LoVo (cell line): ENCODE measurements at regions not wholly inside any gene's neighbourhood (a gene's known extent, or its start where the extent isn't known, plus 50 kb on each side); places are given as distances from the start of the nearest gene placed in this dataset.

Experiments
- DNase-seq: peaks from one replicate; pipeline ENCODE4 v3.0.0-alpha.2; 2016; ENCODE audit warnings: low spot score

DNA sequence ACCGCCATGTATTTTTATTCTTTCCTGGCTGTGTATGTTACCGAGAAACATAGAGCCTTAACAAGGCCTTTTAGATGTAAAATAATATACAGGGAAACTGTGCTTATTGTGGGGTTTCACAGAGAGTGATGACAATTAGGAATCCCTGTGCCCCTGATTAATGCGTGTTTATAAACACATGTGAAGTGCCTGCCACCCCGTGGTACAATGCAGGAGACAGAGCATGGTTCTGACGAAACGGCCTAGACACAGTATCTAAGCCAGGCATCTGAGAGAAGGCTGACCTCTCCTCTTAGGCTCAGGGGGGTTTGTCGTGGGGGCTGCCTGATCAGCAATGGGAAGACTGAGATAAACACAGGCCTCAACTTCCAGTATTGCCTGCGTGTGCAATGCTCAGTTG is 200.0 kb downstream of the AJAP1 start:
- no peak for DNase-seq

DNA sequence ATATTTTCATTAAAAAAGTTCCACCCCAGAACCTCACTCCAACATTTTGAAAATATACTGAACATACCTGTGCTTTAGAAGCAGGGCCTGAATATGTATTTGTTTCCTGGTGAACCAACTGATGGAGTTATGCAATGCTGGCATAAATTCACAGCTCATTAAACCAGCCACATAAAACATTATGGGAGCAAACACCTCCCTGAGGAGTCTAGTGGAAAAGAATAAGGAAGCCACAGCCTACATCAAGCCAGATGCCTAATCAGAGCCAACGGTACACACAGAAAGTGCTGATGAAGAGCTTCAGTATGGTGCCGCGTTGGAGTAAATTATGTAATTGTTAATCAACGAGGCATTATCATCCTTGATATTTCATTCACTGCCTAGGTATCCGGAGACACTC is 199.5 kb downstream of the AJAP1 start:
- DNase-seq: no peak

DNA sequence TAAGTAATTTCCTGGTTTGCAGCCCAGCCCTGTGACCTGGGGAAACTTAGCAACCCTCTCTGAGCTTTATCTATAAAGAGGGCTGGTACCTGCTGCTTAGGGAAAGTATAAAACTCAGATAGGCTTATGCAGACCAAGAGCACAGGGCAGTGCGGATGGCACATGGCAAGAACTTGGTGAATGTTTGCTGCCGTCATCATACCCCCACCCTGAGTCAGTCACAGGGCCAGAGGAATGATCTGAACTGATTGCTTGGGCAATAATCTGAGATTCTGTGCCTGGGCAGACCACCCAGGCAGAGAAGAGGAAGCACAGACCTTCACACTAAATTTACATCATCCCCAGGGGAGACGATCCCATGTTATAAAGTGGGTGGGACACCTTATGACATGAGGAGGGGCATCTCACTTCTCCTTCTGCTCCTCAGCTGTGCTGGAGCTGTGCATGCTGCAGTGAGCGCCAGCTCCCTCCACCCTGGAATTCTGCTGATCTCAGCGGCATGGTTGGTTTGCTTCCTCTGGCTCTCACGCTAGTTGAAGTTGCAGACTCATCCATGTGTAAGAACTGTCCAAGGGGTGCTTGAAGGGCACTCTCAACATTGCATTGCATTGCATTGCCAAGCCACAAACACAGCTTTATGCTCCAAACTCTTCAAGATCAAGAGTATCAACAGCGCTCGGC is 197.1 kb downstream of the AJAP1 start:
- no peak for DNase-seq

DNA sequence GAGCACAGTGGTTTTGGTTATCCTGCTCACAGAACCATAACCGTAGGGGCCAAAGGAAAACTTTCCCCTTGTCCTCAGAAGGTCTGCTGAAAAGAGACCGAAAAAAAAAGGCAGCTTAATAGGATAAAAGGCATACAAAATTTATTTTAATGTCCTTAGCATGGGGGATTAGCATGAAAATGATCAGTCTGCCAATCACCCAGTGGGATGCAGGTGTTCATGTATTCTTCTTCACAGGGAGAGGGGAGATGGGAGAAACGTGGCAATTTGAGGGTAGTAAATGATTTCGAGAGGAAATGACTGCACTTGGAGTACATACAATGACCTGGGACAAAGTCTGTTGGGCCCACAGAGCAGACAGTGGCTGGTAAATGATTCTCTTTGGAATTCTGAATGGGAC is 194.0 kb downstream of the AJAP1 start:
- no peak for DNase-seq

DNA sequence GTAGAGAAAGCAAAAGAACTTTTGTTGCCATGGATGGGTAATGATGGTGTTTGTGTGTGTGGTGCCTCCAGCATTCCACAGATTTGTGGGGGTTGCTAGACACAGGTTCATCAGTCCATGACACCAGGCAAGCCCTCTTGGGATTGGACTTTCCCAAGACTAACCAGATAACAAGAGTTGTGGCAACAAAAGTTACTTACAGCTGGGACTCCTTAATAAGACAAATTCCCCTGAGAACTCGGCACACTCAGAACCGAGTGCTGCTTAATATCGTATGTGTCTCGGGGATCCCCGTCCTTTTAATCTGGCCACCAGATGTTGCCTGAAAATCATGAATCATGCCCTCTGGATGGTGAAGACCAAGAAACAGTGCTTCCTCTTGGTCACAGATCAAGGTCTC is 193.3 kb downstream of the AJAP1 start:
- DNase-seq: no peak
